Activated naive CD4-positive, alpha-beta T cell treated with anti-CD3 and anti-CD28 coated beads, Interleukin-2, amount 10 ng/mL, durations not matched to agents 7 days and 5 days (primary cell): ENCODE measurements at regions not wholly inside any gene's neighbourhood (a gene's known extent, or its start where the extent isn't known, plus 50 kb on each side); places are given as distances from the start of the nearest gene placed in this dataset.
"Not testable (repeated sequence)": the region's sequence is repeated elsewhere in the genome, so short reads cannot be mapped to it uniquely, and the experiment has no call there.

Experiments
- CTCF ChIA-PET: fragments of 350-600 bp; sonication (Branson Sonifier 250); formaldehyde crosslinking; loops from one replicate; lab custom pipeline; 2021; ENCODE audit warnings: antibody characterized with exemption; lab: Charles Lee
- DNase-seq: peaks from one replicate; pipeline ENCODE4 v3.0.0-alpha.2; 2020
- H3K27ac Mint-ChIP-seq: one replicate; pipeline ENCODE4 v1.8.0; 2021; ENCODE audit warnings: mild to moderate bottlenecking, moderate library complexity, mixed read lengths
- H3K27me3 Mint-ChIP-seq: one replicate; pipeline ENCODE4 v1.8.0; 2021; ENCODE audit warnings: mild to moderate bottlenecking, mixed read lengths
- H3K36me3 Mint-ChIP-seq: one replicate; pipeline ENCODE4 v1.8.0; 2021; ENCODE audit warnings: mixed read lengths
- H3K4me1 Mint-ChIP-seq: one replicate; pipeline ENCODE4 v1.8.0; 2021; ENCODE audit warnings: mixed read lengths
- H3K4me3 Mint-ChIP-seq: one replicate; pipeline ENCODE4 v1.8.0; 2021; ENCODE audit warnings: mild to moderate bottlenecking, moderate library complexity, mixed read lengths
- H3K9me3 Mint-ChIP-seq: one replicate; pipeline ENCODE4 v1.8.0; 2021; ENCODE audit warnings: mixed read lengths

DNA sequence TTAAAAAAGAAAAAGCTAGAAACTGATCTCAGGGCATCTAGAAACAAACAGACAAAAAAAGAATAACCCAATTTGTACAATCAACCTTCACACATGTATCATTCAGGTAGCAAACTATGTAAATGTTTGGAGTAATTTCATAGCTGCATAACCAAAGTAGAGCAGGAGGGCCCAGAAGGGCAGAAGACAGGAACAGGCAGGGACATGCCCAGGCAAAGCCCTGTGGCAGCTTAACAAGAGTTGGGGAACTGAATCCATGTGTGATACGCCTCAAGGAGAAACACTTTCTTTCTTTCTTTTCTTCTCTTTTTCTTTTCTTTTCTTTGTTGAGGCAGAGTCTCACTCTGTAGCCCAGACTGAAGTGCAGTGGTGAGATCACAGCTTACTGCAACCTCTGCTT, 390.4 kb upstream of the ANKRD20A1 start:
- H3K4me3 Mint-ChIP-seq, DNase-seq, H3K9me3 Mint-ChIP-seq, H3K36me3 Mint-ChIP-seq, CTCF ChIA-PET, H3K4me1 Mint-ChIP-seq, H3K27ac Mint-ChIP-seq, H3K27me3 Mint-ChIP-seq: not testable (repeated sequence)

DNA sequence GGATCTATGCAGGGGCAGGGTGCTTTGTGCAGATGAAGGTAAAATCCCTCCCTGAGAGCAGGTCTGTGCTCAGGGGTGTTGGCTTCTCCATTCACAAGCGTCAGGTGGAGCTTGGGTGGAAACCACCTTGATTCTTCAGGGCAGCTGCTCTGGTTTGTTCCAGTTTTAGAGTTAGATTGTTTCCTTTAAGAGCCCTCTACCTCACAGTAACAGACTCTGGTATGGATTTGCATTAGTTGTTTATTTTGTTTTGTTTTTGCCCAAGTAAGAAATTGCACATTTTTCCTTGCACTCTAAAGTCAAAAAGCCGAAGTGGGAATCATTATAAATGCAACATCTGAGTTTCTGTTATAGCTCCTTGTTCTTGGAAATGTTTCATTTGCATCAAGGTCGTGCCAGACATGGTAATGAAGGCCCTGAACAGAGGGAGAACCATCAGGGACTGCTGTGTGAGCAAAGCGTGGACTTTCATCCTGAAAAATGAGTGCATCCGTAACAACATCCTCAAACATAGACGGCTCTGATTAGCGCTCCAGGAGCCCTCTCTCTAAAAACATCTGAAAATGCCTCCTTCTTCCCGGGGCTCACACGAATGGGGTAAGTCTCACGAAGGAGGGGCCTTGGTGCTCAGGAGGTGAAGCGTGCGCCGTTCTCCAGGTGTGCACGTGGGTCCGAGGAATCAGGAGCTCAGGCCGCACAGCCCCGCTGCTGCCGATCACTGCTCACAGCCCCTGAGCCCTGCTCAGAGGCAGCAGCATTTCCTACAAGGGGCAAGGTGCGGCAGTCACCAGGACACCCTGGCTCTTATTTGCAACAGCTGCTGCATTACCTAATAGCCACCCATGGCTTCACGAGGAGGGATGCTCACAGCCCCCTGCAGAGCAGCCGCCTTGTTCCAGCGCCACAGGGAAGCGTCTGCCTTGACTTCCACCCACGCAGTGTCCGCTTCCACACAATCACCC, 396.7 kb upstream of the ANKRD20A1 start:
- CTCF ChIA-PET, DNase-seq, H3K27ac Mint-ChIP-seq, H3K36me3 Mint-ChIP-seq, H3K4me1 Mint-ChIP-seq, H3K4me3 Mint-ChIP-seq, H3K9me3 Mint-ChIP-seq, H3K27me3 Mint-ChIP-seq: not testable (repeated sequence)

DNA sequence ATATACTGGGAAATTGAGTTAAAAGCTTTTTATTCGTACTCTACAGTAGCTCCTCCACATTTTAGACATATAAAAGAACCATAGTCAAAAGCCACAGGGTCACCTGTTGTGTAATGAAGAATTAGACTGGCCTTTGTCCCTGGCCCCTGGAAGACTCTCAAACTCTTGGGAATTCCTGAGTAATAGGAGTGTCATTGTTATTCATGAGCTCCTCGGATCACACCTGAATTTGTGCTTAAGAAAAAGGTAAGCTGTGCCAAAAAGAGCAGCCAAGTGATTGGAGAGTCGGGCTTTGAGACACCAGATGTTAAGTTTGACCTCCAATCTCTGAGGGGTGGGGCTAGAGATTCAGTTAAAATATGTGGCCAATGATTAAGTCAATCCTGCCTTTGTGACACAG, 405.8 kb upstream of the ANKRD20A1 start:
- CTCF ChIA-PET, H3K9me3 Mint-ChIP-seq, H3K27me3 Mint-ChIP-seq, H3K4me1 Mint-ChIP-seq, H3K27ac Mint-ChIP-seq, H3K36me3 Mint-ChIP-seq, H3K4me3 Mint-ChIP-seq, DNase-seq: not testable (repeated sequence)

DNA sequence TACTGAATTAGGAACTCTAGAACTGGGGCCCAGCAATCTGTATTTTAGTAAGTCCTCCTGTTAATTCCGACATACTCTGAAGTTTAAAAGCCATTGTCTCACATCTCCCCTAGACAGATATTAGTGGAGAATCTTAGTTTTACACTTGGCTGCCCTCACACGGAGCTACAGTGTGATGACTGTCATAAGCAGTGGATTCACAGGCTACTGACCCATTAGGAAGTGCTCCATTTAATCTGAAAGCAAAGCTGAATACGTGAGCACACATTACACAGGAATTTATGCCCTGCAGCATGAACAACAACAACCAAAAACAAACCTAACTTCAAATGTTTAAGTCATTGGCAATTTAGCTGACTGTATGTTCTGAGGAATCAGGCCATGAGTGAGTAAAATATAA, 416.4 kb upstream of the ANKRD20A1 start:
- H3K9me3 Mint-ChIP-seq, H3K27ac Mint-ChIP-seq, H3K4me3 Mint-ChIP-seq, DNase-seq, CTCF ChIA-PET, H3K36me3 Mint-ChIP-seq, H3K27me3 Mint-ChIP-seq, H3K4me1 Mint-ChIP-seq: not testable (repeated sequence)

DNA sequence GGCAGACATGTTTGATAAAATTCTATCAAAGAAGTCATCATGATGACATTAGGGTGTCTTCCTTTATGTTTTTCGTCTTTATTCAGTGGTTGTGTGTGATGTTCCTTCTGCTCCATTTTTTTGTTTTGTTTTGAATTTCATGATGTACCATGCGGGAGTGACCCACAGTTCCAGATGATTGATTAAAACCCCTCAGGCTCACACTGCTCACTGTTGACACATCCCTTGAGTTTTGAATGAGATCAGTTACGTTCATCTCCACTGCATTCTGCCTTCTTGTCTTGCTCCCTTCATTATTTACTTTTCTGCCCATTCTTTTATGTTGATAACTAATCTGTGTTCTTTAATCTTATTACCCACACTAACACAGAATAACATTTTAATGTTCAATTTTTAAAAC, 421.7 kb upstream of the ANKRD20A1 start:
- H3K4me3 Mint-ChIP-seq, H3K36me3 Mint-ChIP-seq, H3K9me3 Mint-ChIP-seq, H3K27ac Mint-ChIP-seq, CTCF ChIA-PET, DNase-seq, H3K4me1 Mint-ChIP-seq, H3K27me3 Mint-ChIP-seq: not testable (repeated sequence)

DNA sequence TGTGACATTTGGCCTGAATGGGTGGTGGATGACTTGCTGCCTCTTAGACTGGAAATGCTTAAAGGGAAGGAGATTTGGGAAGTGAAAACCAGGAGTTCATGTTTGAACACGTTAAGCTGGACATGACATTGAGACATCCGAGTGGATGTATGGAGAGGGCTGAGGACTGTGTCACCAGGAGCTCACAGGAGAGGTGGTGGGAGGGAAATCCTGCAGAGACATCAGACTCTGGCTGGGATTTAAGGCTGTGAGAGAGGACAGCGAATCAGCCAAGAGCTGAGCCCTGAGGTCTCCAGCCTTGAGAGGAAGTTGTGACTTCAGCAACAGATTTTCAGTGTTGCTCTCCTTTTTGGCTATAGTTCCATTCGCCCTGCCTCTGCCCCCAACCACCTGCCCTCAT, 432.5 kb upstream of the SPATA31A3 start:
- H3K4me3 Mint-ChIP-seq, H3K36me3 Mint-ChIP-seq, H3K9me3 Mint-ChIP-seq, H3K27me3 Mint-ChIP-seq, H3K27ac Mint-ChIP-seq, DNase-seq, H3K4me1 Mint-ChIP-seq, CTCF ChIA-PET: not testable (repeated sequence)

DNA sequence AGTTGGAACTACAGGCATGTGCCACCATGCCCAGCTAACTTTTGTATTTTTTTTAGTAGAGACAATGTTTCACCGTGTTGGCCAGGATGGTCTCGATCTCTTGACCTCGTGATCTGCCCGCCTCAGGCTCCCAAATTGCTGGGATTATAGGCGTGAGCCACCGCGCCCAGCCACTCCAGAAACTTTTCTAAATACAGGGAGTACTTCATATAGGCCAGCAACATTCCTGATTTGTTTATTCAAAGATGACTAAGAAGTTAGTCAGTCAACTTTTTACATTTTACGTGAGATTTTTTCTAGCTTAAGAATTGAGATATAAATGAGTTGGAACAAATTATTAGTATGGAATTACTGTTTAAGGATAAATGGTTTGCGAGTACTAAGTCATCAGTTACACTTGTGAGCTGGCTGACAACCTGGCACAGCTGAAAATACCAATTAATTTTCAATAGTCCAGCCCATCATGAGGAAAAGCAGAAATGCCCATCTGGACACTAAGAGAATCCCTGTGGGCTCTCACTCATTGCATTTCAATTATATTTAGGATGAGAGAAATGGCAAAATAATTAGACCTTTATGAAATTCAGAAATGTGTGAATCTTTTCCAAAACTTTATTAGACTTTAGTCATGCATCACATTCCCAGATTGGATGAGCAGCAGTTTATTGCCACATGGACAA, 430.8 kb upstream of the SPATA31A3 start:
- H3K4me3 Mint-ChIP-seq, H3K4me1 Mint-ChIP-seq, CTCF ChIA-PET, H3K36me3 Mint-ChIP-seq, DNase-seq, H3K27me3 Mint-ChIP-seq, H3K27ac Mint-ChIP-seq, H3K9me3 Mint-ChIP-seq: not testable (repeated sequence)

DNA sequence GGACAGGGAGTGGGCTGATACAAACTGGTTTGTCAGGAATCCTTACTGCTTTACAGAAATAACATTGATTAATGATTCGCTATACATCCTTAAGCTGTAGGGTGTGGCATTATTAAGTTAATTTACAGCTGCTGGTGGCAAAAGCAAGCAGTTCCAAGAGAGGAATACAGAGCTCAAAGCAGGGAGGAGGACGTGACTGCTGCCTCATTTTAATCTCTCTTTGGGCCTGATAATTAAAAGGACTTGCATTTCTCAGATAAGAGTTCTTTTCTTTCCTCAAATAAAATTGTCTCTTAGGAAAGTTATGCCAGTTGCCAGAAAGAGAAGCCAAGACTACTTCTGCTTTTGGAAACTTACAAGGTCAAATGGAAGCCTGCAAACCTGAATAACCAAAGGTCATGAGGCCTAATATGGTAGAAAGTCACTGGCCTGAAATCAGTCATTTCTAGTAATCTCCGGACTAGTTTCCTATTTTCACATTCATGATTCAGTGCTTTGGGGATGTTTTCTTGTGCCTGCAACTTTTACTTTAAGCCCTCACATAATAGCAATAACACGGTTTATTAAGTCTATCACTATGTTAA, 426.2 kb upstream of the SPATA31A3 start:
- DNase-seq, CTCF ChIA-PET, H3K4me3 Mint-ChIP-seq, H3K36me3 Mint-ChIP-seq, H3K27me3 Mint-ChIP-seq, H3K4me1 Mint-ChIP-seq, H3K27ac Mint-ChIP-seq, H3K9me3 Mint-ChIP-seq: not testable (repeated sequence)

DNA sequence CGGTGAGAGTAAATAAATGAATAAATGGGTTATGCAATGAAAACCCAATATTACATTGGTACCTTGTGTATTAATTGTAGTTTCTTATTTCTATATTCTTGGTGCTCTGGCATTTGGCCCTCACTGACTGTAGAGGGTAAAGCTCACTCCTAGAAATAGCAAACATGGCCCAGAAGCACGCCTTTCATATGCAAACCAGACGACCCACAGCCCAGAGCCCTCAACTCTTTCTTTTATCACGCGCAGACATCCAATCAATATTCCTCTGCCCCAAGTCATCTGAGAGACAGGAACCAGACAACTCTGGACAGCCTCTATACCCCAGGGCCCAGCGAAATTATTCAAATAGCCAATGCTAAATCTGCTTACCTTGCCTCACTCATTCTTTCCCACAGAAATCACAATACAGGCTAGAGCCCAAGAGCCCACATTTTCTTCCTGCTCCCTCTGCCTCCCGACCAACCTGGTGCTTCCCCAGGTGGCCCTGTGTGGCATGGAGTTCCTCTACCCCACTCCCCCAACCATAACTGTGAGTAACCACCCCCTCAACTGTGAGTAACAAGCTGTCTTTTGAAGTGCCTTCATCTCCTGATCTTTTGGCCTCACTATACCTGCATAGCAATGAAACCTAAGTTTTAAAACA, 425.1 kb upstream of the SPATA31A3 start:
- H3K4me1 Mint-ChIP-seq, DNase-seq, H3K27ac Mint-ChIP-seq, H3K36me3 Mint-ChIP-seq, CTCF ChIA-PET, H3K9me3 Mint-ChIP-seq, H3K4me3 Mint-ChIP-seq, H3K27me3 Mint-ChIP-seq: not testable (repeated sequence)

DNA sequence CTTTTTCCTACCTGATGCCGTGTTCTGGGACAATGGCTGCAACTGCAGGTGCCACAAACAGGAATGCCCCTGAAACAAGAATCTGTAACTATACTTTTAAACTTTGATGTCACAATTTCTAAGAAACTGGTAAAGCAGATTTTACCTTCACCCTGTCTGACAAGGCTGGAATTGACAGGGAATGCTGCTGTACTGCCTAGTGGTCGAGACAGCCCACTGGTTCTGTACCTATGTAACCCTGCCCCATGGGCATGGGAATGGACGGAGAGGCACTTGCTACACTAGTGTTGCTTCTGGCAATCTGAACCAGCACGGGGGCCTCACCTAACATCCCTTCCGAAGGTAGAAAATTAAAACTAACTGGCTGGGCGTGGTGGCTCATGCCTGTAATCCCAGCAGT, 424.3 kb upstream of the SPATA31A3 start:
- H3K36me3 Mint-ChIP-seq, CTCF ChIA-PET, H3K27me3 Mint-ChIP-seq, H3K27ac Mint-ChIP-seq, H3K4me3 Mint-ChIP-seq, H3K4me1 Mint-ChIP-seq, H3K9me3 Mint-ChIP-seq, DNase-seq: not testable (repeated sequence)

DNA sequence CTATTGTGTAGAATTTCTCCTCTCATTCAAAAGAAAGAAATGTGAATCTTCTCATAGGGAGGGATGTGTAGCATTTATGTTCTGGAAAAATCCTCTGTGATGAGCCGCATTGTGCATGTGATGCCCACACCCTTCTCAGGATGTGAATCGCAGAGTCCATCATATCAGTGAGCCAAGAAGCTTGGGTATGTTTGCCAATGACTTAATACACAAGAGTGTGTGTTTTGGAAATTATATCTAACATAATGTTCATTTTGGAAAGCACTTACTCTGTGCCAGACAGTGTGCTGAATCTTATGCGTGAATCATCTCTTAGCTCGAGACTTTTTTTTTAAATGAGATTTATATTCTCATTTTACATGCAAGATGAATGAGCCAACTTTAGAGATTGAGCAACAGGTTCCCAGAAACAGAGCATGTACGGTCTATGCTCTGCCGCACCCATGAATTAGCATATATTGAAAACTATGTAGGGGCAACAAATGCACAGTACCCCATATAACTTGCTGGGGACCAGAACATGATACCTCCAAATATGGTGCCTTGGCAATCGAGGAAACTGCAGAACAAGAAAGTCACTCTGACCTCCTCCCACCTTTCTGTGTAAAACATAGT, 418.4 kb upstream of the SPATA31A3 start:
- DNase-seq, CTCF ChIA-PET, H3K9me3 Mint-ChIP-seq, H3K4me3 Mint-ChIP-seq, H3K36me3 Mint-ChIP-seq, H3K27me3 Mint-ChIP-seq, H3K4me1 Mint-ChIP-seq, H3K27ac Mint-ChIP-seq: not testable (repeated sequence)

DNA sequence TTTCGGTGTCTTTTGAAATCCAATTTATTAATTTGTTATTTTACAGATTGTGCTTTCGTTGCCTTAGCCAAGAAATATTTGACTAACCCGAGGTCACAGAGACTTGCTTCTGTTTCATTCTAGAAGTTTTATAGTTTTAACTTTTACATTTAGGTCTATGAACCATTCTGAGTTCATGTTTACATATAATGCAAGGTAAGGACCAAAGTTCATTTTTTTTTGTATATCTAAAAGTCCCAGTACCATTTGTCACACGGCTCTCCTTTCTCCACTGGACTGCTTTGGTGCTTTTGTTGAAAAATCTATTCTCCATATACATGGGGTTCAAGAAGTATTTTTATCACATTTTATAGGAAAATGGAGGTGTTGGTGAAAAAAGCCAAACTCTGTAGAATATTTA, 411.4 kb upstream of the SPATA31A3 start:
- H3K27ac Mint-ChIP-seq, H3K27me3 Mint-ChIP-seq, H3K4me1 Mint-ChIP-seq, DNase-seq, H3K36me3 Mint-ChIP-seq, CTCF ChIA-PET, H3K4me3 Mint-ChIP-seq, H3K9me3 Mint-ChIP-seq: not testable (repeated sequence)

DNA sequence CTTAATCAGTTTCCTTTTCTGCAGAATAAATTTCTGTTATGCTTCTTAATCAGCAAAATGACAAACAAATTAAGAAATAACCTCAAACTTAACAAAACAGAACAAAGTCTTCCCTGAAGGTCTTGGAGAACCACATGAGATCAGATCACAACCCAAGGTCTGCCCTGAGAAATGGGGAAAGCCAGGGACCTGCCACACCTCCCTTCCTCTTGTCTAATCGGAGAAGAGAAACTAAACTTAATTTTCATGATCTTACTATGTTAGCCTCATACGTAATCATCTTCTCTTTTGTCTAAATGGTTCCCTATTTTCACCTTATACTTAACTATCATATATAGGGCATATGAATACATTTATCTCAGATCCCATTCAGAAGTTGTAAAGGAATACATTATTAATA, 405.4 kb upstream of the SPATA31A3 start:
- CTCF ChIA-PET, H3K36me3 Mint-ChIP-seq, DNase-seq, H3K4me3 Mint-ChIP-seq, H3K27me3 Mint-ChIP-seq, H3K9me3 Mint-ChIP-seq, H3K27ac Mint-ChIP-seq, H3K4me1 Mint-ChIP-seq: not testable (repeated sequence)

DNA sequence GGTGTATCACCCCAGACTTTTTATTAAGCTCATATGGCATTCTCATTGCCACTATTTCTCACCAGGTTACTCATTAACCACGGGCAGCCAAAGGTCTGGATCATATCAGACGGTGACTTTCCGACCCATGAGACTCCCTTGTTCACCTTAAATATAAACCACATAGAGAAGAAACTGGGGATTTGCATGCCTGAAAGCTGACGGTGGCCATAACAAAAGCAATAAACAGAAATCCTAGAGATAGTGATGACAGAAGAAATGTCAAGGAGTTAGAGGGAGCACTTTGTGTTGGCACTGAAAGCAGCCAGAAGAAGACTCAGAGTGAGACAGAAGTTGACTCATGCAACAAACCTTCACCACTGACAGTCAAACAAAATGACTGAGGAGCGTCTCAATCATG, 402.4 kb upstream of the SPATA31A3 start:
- H3K27ac Mint-ChIP-seq, CTCF ChIA-PET, DNase-seq, H3K9me3 Mint-ChIP-seq, H3K36me3 Mint-ChIP-seq, H3K27me3 Mint-ChIP-seq, H3K4me1 Mint-ChIP-seq, H3K4me3 Mint-ChIP-seq: not testable (repeated sequence)
